RWPE1 (cell line): ENCODE measurements at regions not wholly inside any gene's neighbourhood (a gene's known extent, or its start where the extent isn't known, plus 50 kb on each side); places are given as distances from the start of the nearest gene placed in this dataset.

ENCODE experiments used
- CTCF ChIA-PET: fragments of 350-600 bp; sonication (Branson Sonifier 250); formaldehyde crosslinking; extraction: SDS; loops from one replicate; lab custom pipeline; 2021; lab: Yijun Ruan, JAX
- POLR2A ChIA-PET: fragments of 400-600 bp; formaldehyde crosslinking; extraction: SDS; loops from one replicate; lab custom pipeline; 2020; ENCODE audit warnings: antibody characterized with exemption; ENCODE audit not compliant: low non-redundant PET; lab: Yijun Ruan, JAX
- DNase-seq: peaks from one replicate; pipeline ENCODE4 v3.0.0; 2012; ENCODE audit warnings: low spot score
- H3K27ac ChIP-seq: fragments of 450-650 bp; 2 replicates; pipeline ENCODE4 v1.5.1; 2017
- CTCF ChIP-seq: fragments of 450-650 bp; conservative IDR thresholded peaks from 2 replicates; pipeline ENCODE4 v1.5.1; 2017; ENCODE audit warnings: low read depth, mild to moderate bottlenecking

DNA sequence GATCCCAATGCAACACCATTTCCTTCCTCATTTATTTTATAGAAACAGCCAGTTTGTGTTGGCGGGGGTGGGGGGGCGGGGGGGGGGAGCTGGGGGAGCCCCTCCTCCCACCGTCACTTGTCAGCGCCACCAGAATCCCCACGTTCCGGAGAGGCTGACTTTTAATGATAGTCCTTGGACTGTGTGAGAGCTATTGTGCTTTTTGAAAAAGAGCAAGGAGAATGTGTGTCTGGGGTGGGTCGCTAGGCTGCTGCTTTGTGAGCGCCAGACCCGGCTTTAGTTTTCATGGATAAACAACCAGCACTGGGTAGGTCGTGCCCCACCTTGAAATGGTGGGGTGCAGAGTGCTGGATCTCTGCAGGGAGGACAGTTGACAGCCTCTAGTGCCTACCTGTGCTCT, 135.0 kb upstream of the ONECUT1 start:
- DNase-seq, result no peak
- ChIA-PET POLR2A (no interaction called here), CTCF (interaction anchor here (0.6 kb wide), 1 partner anchor 55 kb away, joined by 4 read pairs; no protein-coding TSS in a partner anchor)
- H3K27ac ChIP-seq, result no peak overlapping the region
- no peak for TF ChIP-seq CTCF

DNA sequence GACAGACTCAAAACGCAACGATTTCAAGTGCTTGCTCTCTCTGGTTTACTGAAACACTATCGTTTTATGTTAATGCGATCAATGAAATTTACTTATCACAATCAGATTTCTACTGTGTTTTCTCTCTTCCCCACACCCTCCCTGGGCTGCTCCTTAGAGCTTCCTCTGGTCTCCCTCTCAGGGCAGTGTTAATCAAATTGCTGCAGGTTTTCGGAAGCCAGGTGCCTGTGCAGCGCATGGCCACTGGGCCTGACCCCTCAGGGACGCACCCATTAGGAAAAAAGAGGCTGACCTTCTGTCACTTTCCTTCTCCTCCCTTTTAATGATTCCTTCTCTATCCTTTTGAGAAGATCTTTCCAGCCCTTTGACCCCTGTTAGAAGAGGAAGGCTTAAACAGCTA, 134.5 kb upstream of the ONECUT1 start:
- ChIA-PET CTCF (interaction anchor here (0.6 kb wide), 1 partner anchor 55 kb away, joined by 4 read pairs; no protein-coding TSS in a partner anchor), POLR2A (no interaction called here)
- no peak for DNase-seq
- no peak overlapping the region for H3K27ac ChIP-seq
- no peak for TF ChIP-seq CTCF

DNA sequence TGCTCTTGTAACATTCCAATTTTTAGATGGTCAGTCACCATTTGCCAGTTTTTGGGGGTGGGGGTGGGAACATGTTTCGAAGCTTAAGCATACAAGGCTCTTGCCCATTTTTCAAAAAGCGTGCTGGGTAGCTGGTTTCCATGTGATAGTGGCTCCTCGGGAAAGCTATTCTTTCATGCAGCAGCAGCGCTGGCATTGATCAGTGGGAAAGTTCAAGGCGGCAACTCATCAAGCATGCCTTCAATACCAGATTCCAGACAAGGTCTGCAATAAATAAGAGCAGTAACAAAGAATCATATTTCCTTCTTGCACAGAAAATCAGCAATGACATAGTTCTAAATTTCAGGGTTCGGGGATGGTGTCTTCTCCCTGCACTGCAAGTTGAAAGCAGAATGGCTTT, 133.5 kb upstream of the ONECUT1 start:
- ChIA-PET POLR2A (no interaction called here), CTCF (no interaction called here)
- TF ChIP-seq CTCF, result no peak
- DNase-seq, result no peak
- H3K27ac ChIP-seq, result no peak overlapping the region

GRCh38 chr15:52922871-52923270, 132.7 kb upstream of the ONECUT1 start:
- ChIA-PET POLR2A (no interaction called here), CTCF (no interaction called here)
- no peak for TF ChIP-seq CTCF
- DNase-seq, result no peak
- H3K27ac ChIP-seq, result no peak overlapping the region

DNA sequence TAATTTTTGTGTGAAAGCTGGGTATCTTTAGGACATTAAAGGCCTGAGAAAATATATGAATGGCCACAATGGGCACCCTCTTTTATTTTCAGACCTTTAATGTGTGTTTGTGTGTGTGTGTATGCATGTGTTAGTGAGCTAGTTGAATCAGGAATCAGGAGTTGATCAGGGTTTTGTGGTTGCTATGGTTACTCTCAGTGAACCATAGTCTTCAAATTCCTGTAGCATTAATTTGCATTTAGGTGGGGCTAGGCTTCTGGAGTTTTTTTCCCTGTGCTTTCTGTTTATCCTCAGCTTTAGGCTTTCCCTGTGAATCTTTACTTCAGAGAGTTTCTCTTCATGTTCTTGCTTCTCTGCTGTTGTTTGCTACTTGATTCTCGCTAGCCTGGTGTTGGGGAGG, 122.0 kb upstream of the ONECUT1 start:
- POLR2A ChIA-PET, result no interaction called here

DNA sequence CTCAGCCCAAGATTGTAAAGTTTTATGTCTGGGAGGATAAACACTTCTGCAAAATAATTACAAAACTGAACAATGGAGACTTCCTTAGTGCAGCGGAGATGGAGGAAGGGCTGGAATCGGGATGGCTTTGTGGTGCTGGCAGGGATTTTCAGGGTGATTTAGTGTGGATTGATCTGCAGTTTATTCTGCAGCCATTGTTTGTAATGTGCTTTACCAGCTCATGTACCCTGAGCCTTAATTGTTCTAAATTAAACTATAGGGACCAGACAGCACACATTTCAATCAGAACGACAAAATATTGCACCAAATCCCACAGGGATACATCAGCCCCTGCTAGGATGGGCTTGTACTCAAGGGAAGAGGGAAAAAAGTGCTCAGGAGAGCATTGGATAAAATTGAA, 103.2 kb upstream of the ONECUT1 start:
- CTCF ChIA-PET, result interaction anchor here (0.6 kb wide), 1 partner anchor 22 kb away, joined by 3 read pairs; no protein-coding TSS in a partner anchor
- no peak for DNase-seq
- H3K27ac ChIP-seq, result no peak overlapping the region
- POLR2A ChIA-PET, result no interaction called here
- no peak for TF ChIP-seq CTCF

More for the DNA sequence above, 122.0 kb upstream of the ONECUT1 start:
- no peak overlapping the region for H3K27ac ChIP-seq
- DNase-seq, result peak; percentile 13
- CTCF ChIA-PET, result no interaction called here
- TF ChIP-seq CTCF, result no peak
